K562 (cell line): ENCODE measurements at regions not wholly inside any gene's neighbourhood (a gene's known extent, or its start where the extent isn't known, plus 50 kb on each side); places are given as distances from the start of the nearest gene placed in this dataset.

Experiments used
- ATAC-seq: fragments of 200-7000 bp; cut with Tn5 transposase; 3 replicates; pipeline ENCODE4 v1.9.1; 2020; ENCODE audit warnings: moderate library complexity
- BruUV-seq: library from RNA; stranded (reverse); fragments of 400-500 nt; replicated peaks from 2 replicates; lab custom pipeline; 2021; lab: Mats Ljungman, UMichigan
- CTCF ChIA-PET: fragments of 300-600 bp; formaldehyde crosslinking; extraction: SDS; loops from one replicate; lab custom pipeline; 2021; ENCODE audit warnings: low intra/inter-chr PET ratio; lab: Yijun Ruan, JAX
- POLR2A ChIA-PET: fragments of 300-600, 350-650 bp; sonication (Branson Sonifier 250); formaldehyde crosslinking; extraction: SDS; loops from one replicate; lab custom pipeline; 2021; ENCODE audit warnings: antibody characterized with exemption, inconsistent platforms; lab: Yijun Ruan, JAX
- DNase-seq, 4 experiments: peaks; one replicate each; pipeline versions ENCODE4 v3.0.0 to v3.0.0-alpha.2; 2011 to 2018; ENCODE audit warnings: low spot score in 3 of 4, mixed read lengths in 3 of 4; ENCODE audit errors: extremely low read depth in 1 of 4
- FAIRE-seq: peaks from 2 replicates; lab custom pipeline; 2011; peaks lifted over from hg19 to GRCh38; lab: Jason Lieb, UNC
- H2AFZ ChIP-seq: 2 replicates; pipeline ENCODE4 v1.6.0; 2011; ENCODE audit warnings: low read depth, low read length, control low read depth, inconsistent platforms
- H3K27ac ChIP-seq: fragments of 200-600 bp; 3 replicates; pipeline ENCODE4 v1.8.0; 2011; ENCODE audit warnings: low read depth, mild to moderate bottlenecking, control low read depth, inconsistent platforms, low read length, moderate library complexity, mixed read lengths; ENCODE audit errors: extremely low read depth
- H3K27me3 ChIP-seq, 2 experiments: fragments of 300-600 bp in 1 of 2; 2 replicates in 1 of 2; 3 replicates in 1 of 2; pipeline versions ENCODE4 v1.6.0 to v1.8.0; 2011; ENCODE audit warnings: inconsistent platforms in 2 of 2, low read length in 2 of 2, mild to moderate bottlenecking in 1 of 2, mixed read lengths in 1 of 2, moderate library complexity in 1 of 2; ENCODE audit not compliant: control insufficient read depth in 2 of 2, insufficient read depth in 2 of 2
- H3K36me3 ChIP-seq: fragments of 300-600 bp; 3 replicates; pipeline ENCODE4 v1.8.0; 2011; ENCODE audit warnings: mild to moderate bottlenecking, low read length, inconsistent platforms; ENCODE audit not compliant: control insufficient read depth, insufficient read depth
- H3K4me1 ChIP-seq, 2 experiments: fragments of 200-600 bp in 1 of 2; replicated peaks in 1 of 2; 2 replicates in 1 of 2; 3 replicates in 1 of 2; pipeline versions ENCODE4 v1.5.1 to v1.8.0; 2011; ENCODE audit warnings: inconsistent platforms in 2 of 2, low read length in 2 of 2, mild to moderate bottlenecking in 1 of 2, mixed read lengths in 1 of 2, moderate library complexity in 1 of 2; ENCODE audit not compliant: control insufficient read depth in 2 of 2, insufficient read depth in 2 of 2
- H3K4me2 ChIP-seq: 2 replicates; pipeline ENCODE4 v1.6.1; 2011; ENCODE audit warnings: low read length, control low read depth, inconsistent platforms, mixed read lengths; ENCODE audit not compliant: insufficient read depth
- H3K4me3 ChIP-seq: fragments of 200-600 bp; sonication (generic), shearing (Covaris generic); 2 replicates; pipeline ENCODE4 v1.5.1; 2016; ENCODE audit warnings: control low read depth, inconsistent platforms
- H3K79me2 ChIP-seq: fragments of 200-600 bp; 3 replicates; pipeline ENCODE4 v1.8.0; 2011; ENCODE audit warnings: low read length, inconsistent platforms; ENCODE audit not compliant: control insufficient read depth, insufficient read depth
- H3K9ac ChIP-seq, 2 experiments: 2 replicates each; pipeline versions ENCODE4 v1.6.0 to v1.6.1; 2011; ENCODE audit warnings: low read depth in 2 of 2, low read length in 2 of 2, control low read depth in 1 of 2, inconsistent platforms in 1 of 2, mild to moderate bottlenecking in 1 of 2, mixed read lengths in 1 of 2; ENCODE audit not compliant: insufficient read depth in 1 of 2
- H3K9me1 ChIP-seq: one replicate; pipeline ENCODE4 v1.6.0; 2011; ENCODE audit warnings: inconsistent platforms, mild to moderate bottlenecking, low read length, moderate library complexity; ENCODE audit not compliant: control insufficient read depth, insufficient read depth
- H3K9me3 ChIP-seq: replicated peaks from 2 replicates; pipeline ENCODE4 v1.5.1; 2011; ENCODE audit warnings: low read depth, low read length, inconsistent platforms; ENCODE audit not compliant: control insufficient read depth, insufficient read depth
- H4K20me1 ChIP-seq: replicated peaks from 2 replicates; pipeline ENCODE4 v1.6.1; 2011; ENCODE audit warnings: low read length, inconsistent platforms, mixed read lengths; ENCODE audit not compliant: control insufficient read depth, insufficient read depth
- C11orf30 ChIP-seq: fragments of 450-650 bp; IDR thresholded peaks from 2 replicates; pipeline ENCODE4 v1.6.1; 2016; ENCODE audit warnings: low read depth, mild to moderate bottlenecking
- KAT2B ChIP-seq: IDR thresholded peaks from one replicate; pipeline ENCODE4 v1.6.1; 2012; ENCODE audit warnings: low read depth, mild to moderate bottlenecking, control low read depth, inconsistent platforms, low read length, moderate library complexity
- MAFF ChIP-seq: IDR thresholded peaks from 2 replicates; pipeline ENCODE4 v1.6.1; 2012; ENCODE audit warnings: low read length, improper control_type of control experiment
- RBFOX2 ChIP-seq: fragments of 200-400 bp; formaldehyde crosslinking; IDR thresholded peaks from 2 replicates; pipeline ENCODE4 v1.6.1; 2017; ENCODE audit warnings: low read depth, mild to moderate bottlenecking, low read length, moderate library complexity
- ZNF316 ChIP-seq: fragments of 450-650 bp; IDR thresholded peaks from 2 replicates; pipeline ENCODE4 v1.6.1; 2016
- WGBS: fragments of 100-300 bp; shearing (Covaris generic); methylation state at CpG from one replicate; pipeline ENCODE4 v1.1.6; 2016; ENCODE audit warnings: low coverage, mixed read lengths; ENCODE audit not compliant: insufficient coverage; ENCODE audit errors: missing lambda C conversion rate; 5-methylcytosine and 5-hydroxymethylcytosine counted together
- in situ Hi-C: fragments of 300-500 bp; cut with MboI; formaldehyde crosslinking; loops from 4 replicates; pipeline ENCODE4 v1.15.0; 2018; ENCODE audit warnings: inconsistent platforms, mixed read lengths
- intact Hi-C: fragments of 100-400 bp; cut with micrococcal nuclease; formaldehyde crosslinking; loops from 2 replicates; pipeline ENCODE4 v1.14.2; 2022
- TF ChIP-seq, protein P1 (sequence below): sonication (generic); formaldehyde crosslinking; IDR thresholded peaks from 2 replicates; pipeline ENCODE4 v1.8.1; 2023; ENCODE audit warnings: mild to moderate bottlenecking, missing genetic modification reagents

DNA sequence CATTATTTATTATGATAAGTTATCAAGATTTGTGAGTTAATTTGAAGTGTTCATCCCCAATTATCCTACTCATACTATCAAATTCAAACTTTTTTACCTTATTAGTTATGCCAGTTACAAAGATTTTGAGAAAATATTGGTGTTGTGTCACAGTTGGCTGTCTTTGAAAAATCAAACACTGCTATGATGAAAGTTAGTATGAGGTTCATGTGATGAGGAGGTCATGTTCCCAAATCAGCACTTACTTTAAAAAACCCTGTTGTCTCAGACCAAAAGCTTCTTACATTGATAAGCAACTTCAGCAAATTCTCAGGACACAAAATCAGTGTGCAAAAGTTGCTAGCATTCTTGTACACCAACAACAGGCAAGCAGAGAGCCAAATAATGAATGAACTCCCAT is 68.1 kb downstream of the TTC6 start (continued):
- no peak for TF ChIP-seq KAT2B

DNA sequence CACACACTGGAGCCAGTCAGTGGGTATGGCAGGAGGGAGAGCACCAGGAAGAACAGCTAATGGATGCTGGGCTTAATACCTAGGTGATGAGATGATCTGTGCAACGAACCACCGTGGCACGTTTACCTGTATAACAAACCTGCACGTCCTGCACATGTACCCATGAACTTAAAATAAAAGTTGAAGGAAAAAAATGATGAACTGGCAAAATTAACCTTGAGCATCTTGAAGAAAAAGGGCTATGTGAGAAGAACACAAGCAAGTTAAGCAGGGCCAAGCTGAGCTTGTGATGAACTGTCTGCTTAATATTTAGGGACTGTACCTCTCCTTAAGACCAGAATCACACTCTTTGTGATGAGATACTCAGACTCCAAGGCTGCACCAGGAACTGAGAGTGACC is 70.0 kb downstream of the TTC6 start:
- H3K27me3 ChIP-seq: no peaks in the 10 kb centered on the region
- no TSS peak for BruUV-seq
- H3K4me2 ChIP-seq: no peak overlapping the region
- intact Hi-C loops: no loop called here
- H3K79me2 ChIP-seq: no peaks in the 10 kb centered on the region
- no peaks in the 10 kb centered on the region for H3K4me1 ChIP-seq
- FAIRE-seq (no peak), DNase-seq (no peak), ATAC-seq (no peak)
- 0 out of 2 replicates have a peak, but pooled peaks have one; percentile 21 for TF ChIP-seq MAFF
- TF ChIP-seq C11orf30: peak; percentile 39; the same call in 1 of the 2 replicates
- TF ChIP-seq ZNF316: peak; percentile 62
- no peak for TF ChIP-seq RBFOX2
- TF ChIP-seq, protein P1, sequence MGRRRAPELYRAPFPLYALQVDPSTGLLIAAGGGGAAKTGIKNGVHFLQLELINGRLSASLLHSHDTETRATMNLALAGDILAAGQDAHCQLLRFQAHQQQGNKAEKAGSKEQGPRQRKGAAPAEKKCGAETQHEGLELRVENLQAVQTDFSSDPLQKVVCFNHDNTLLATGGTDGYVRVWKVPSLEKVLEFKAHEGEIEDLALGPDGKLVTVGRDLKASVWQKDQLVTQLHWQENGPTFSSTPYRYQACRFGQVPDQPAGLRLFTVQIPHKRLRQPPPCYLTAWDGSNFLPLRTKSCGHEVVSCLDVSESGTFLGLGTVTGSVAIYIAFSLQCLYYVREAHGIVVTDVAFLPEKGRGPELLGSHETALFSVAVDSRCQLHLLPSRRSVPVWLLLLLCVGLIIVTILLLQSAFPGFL (CRISPR knock-in tag): no peak
- 0% methylated on average over 4 of the region's 4 CpGs for WGBS
- no peaks in the 10 kb centered on the region for H3K9me1 ChIP-seq
- in situ Hi-C loops: no loop called here
- ChIA-PET CTCF (no interaction called here), POLR2A (no interaction called here)
- no peak overlapping the region for H3K27ac ChIP-seq
- H4K20me1 ChIP-seq: no peaks in the 10 kb centered on the region
- no peaks in the 10 kb centered on the region for H3K9me3 ChIP-seq
- H3K4me3 ChIP-seq: no peak overlapping the region
- H2AFZ ChIP-seq: no peak overlapping the region
- H3K9ac ChIP-seq: no peak overlapping the region
- H3K36me3 ChIP-seq: no peaks in the 10 kb centered on the region
